ENCODE measurements at regions not wholly inside any gene's neighbourhood (a gene's known extent, or its start where the extent isn't known, plus 50 kb on each side); places are given as distances from the start of the nearest gene placed in this dataset.
"Not testable (repeated sequence)": the region's sequence is repeated elsewhere in the genome, so short reads cannot be mapped to it uniquely, and the experiment has no call there.

GRCh38 chr7:136400877-136401276 is 423.7 kb upstream of the MTPN start:
- DNase-seq = no peak

DNA sequence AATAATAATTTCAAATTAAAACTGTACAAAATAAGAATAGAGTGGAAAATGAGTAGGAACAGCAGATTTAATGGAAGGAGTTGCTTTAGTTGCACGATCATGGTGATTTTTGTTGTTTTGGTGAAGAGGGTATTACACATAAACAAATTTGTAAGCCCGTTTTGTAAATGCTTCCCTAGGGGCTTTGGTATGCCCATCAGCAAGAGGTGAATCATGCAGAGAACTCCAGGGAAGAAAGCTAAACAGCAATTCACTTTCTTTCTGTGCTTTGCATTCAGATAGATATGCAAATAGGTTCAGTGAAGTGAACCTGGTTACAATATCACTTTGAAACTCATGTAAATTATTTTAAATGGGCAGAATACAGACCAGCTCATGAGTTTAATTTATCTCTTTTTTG is 422.2 kb upstream of the MTPN start:
- no peak for DNase-seq

- DNase-seq = no peak
Measured at GRCh38 chr7:136392856-136393255, 415.7 kb upstream of the MTPN start.

DNA sequence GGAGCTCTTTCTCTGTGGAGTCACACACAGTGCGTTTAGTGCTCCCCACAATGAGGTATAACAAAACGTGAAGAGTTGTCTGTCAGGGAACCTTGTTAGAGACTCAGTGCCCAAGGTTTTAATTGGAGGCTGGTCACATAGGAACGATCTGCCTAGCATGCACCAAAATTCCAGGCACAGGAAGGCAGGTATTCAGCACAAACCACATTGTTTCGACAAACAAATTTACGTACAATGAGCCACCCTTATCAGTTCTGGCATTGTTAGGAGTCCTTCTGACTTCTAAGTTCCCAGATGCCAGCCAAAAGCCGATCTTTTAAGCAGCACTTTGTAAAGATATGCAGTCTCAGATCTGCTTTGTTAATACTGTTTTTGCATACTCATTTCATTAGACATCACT is 414.2 kb upstream of the MTPN start:
- no peak for DNase-seq

GRCh38 chr7:136389933-136390332 is 412.8 kb upstream of the MTPN start:
- DNase-seq = no peak

GRCh38 chr7:136386876-136387275 is 409.7 kb upstream of the MTPN start:
- no peak for DNase-seq

DNA sequence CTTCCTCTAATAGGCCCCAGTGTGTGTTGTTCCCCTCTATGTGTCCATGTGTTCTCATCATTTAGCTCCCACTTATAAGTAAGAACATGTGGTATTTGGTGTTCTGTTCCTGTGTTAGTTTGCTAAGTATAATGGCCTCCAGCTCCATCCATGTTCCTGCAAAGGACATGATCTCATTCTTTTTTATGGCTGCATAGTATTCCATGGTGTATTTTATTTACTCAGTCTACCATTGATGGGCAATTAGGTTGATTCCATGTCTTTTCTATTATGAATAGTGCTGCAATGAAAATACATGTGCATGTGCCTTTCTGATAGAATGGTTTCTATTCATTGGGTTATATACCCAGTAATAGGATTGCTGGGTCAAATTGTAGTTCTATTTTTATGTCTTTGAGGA is 394.2 kb upstream of the MTPN start:
- not testable (repeated sequence) for DNase-seq

GRCh38 chr7:136370137-136370536 is 393.0 kb upstream of the MTPN start:
- no peak for DNase-seq

- DNase-seq = no peak
Measured at GRCh38 chr7:136369225-136369624, 392.1 kb upstream of the MTPN start.

GRCh38 chr7:136359333-136359903 is 382.3 kb upstream of the MTPN start:
- DNase-seq = no peak

- DNase-seq = no peak
Measured at GRCh38 chr7:136353287-136353686, 376.1 kb upstream of the MTPN start.

- DNase-seq = no peak
Measured at GRCh38 chr7:136348542-136349192, 371.5 kb upstream of the MTPN start.

DNA sequence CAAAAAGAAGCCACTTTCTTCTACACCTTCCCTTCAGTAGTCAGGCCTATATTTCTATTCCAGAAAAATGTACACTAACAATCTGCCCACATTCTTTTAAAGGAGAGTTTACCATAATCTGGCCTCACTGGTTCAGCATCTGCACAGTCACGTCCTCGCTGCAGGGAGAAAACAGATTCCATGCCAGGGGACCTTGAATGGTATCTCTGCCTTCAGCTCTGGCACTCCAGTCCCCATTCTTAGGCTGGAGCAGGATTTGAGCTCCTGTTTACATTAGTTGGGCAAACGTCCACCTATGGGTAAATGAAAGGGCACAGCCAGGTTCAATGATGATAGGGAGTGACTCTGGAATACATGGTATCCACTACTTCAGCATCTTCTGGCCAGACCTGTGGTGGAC is 371.0 kb upstream of the MTPN start:
- no peak for DNase-seq

DNA sequence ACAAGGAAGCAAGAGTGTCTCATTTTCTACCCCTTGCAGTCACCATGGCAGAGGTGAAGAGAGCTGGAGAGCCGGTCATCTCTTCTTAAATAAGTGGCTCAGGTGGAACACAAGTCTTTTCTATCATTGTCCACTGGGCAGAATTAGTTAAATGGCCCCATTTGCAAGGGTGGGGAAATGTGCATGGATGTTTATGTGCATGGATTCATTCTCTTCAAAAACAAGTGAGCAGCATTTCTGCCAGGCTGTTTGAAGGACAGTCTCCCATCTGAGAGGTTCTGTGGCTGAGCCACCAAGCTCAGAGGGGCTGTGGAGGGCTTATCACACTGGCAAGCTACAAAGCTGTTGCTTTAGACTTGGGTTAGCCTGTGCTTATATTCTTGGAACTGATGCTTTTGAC is 370.3 kb upstream of the MTPN start:
- no peak for DNase-seq

- no peak for DNase-seq
Measured at GRCh38 chr7:136342251-136342650, 365.1 kb upstream of the MTPN start.

- no peak for DNase-seq
Measured at GRCh38 chr7:136339464-136339863, 362.3 kb upstream of the MTPN start.

GRCh38 chr7:136336932-136337331 is 359.8 kb upstream of the MTPN start:
- DNase-seq = peak; percentile 58

- DNase-seq = no peak
Measured at GRCh38 chr7:136333636-136334035, 356.5 kb upstream of the MTPN start.

DNA sequence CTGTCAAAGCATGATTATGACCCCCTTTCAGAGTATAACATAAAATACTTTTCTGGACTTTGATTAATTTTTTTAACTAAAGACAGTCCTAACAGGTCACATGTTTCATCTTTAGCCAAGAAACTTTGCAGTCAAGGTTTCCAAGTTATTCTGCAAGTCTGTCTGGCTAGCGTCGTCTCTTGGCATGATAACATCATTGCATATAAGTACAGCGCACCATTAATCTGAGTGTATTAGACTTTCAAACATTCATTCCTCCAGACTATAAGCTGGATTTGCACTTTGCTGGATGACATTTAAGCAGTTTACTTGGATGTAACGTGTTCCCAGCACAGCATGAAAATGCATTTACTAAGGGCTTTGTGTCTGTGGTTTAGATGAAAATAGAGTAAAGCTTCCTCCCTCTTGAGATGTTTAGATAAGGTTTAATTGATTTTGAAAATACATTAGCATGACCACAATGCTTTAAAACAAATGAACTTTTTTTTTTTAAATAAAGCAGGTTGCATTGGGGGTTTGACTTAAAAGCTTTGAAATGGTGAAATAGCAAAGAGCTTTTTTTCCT is 349.0 kb upstream of the MTPN start:
- no peak for DNase-seq

DNA sequence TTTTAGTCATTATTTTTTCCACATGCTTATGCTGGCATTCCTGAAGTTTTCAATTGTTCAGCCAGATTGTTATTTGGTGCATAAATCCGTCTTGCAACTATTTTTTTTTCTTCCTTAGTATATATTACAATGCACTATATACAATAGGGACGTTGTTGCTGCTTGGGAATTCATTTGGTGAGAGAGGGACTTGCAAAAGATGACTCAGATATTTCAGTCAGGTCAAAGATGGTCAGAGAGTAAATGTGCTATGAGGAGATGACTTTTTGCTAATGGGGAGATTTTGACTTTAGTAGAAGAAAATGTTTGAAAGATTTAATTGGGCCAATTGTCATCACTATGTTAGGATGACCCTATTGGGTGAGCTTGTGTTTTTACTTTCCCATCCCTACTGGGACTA is 348.4 kb upstream of the MTPN start:
- no peak for DNase-seq

DNA sequence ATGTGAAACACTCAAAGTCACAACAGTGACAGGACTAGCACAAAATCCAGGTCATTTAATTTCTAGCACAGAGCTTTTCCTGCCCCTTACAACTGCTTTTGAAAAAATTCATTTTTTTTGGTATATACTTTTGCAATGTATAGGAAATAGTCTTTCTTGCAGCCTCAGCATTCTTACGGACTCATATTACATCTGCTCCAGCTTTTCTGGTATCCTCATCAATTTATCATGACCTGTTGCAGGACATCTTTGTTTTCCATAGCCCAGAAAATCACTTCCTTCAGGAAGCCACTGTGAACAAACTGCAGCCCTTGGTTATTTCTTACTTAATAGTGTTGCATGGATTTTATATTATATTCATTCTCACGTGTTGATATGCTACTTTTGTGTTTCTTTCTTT is 347.9 kb upstream of the MTPN start:
- no peak for DNase-seq

DNA sequence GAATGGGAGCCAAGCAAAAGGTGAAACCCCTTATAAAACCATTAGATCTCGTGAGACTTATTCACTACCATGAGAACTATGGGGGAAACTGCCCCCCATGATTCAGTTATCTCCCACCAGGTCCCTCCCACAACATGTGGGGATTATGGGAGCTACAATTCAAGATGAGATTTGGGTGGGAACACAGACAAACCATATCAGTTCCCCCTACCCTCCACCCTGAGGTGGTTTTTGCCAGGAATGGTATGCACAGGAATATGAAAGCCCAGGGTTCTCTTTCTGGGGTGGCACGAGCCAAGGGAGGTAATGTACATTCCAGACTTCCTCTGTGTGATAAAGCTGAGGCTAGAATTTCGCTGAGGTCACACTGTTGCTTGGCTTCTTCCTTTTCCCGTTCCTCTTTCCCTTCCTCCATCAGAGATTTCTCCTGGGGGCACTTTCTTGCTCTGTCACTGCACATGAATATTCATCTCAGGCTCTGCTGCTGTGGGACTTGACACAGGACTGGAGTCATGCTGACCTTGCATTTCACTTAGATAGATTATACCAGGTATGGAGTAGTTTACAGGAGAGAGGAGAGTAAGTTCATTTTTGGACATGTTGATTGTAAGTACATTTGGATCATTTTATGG is 347.0 kb upstream of the MTPN start:
- no peak for DNase-seq

DNA sequence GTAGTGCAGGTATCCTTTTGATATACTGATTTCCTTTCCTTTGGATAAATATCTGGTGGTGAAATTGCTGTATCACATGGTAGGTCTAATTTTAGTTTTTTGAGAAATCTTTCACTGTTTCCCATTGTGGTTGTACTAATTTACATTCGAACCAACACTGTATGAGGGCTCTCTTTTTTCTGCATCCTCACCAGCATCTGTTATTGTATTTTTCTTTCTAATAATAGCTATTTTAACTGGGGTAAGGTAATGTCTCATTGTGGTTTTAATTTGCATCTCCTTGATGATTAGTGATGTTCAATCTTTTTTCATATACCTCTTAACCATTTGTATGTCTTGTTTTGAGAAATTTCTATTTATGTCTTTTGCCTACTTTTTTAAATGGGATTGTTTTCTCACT is 335.4 kb upstream of the MTPN start:
- DNase-seq = no peak

GRCh38 chr7:136309407-136309806 is 332.2 kb upstream of the MTPN start:
- no peak for DNase-seq

Data from NCI-H2029 treated with DMSO at 0.1 percent for 48 hours (cell line).